Bronchial epithelial cell (primary cell): ENCODE measurements at regions not wholly inside any gene's neighbourhood (a gene's known extent, or its start where the extent isn't known, plus 50 kb on each side); places are given as distances from the start of the nearest gene placed in this dataset.

ENCODE experiments used
- DNase-seq: peaks from one replicate; pipeline ENCODE4 v3.0.0-alpha.2; 2010; ENCODE audit warnings: low read depth
- FAIRE-seq: peaks from 2 replicates; lab custom pipeline; 2011; peaks lifted over from hg19 to GRCh38; lab: Jason Lieb, UNC
- H3K27me3 ChIP-seq: 2 replicates; pipeline ENCODE4 v1.5.1; 2011; ENCODE audit warnings: low read length; ENCODE audit not compliant: control insufficient read depth, insufficient read depth
- H3K36me3 ChIP-seq: 2 replicates; pipeline ENCODE4 v1.5.1; 2011; ENCODE audit warnings: low read length; ENCODE audit not compliant: control insufficient read depth, insufficient read depth
- H3K4me3 ChIP-seq: 2 replicates; pipeline ENCODE4 v1.5.1; 2011; ENCODE audit warnings: mild to moderate bottlenecking, low read depth, low read length, control low read depth
- TF ChIP-seq, protein P1 (sequence below): IDR thresholded peaks from 2 replicates; pipeline ENCODE4 v1.5.1; 2011; ENCODE audit warnings: mild to moderate bottlenecking, moderate library complexity, low read length, control low read depth, inconsistent platforms; ENCODE audit not compliant: insufficient read depth, severe bottlenecking

DNA sequence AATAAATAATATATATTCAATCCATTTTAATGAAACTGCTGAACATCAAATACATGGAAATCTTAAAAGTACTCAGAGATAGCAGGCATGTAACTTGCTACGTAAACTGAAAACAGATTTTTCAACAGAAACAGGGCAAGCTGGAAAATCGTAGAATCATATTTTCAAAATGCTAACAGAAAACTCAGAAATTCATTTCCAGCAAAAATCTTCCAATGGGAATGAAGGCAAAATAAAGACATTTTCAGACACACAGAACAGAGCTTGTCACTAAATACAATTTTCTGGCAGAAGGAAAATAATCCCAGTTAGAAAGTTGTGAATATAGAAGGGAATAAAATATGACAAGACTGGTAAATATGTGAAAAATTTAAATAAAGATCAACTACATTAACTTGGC lies 419.9 kb upstream of the ZFP42 start:
- TF ChIP-seq, protein P1, sequence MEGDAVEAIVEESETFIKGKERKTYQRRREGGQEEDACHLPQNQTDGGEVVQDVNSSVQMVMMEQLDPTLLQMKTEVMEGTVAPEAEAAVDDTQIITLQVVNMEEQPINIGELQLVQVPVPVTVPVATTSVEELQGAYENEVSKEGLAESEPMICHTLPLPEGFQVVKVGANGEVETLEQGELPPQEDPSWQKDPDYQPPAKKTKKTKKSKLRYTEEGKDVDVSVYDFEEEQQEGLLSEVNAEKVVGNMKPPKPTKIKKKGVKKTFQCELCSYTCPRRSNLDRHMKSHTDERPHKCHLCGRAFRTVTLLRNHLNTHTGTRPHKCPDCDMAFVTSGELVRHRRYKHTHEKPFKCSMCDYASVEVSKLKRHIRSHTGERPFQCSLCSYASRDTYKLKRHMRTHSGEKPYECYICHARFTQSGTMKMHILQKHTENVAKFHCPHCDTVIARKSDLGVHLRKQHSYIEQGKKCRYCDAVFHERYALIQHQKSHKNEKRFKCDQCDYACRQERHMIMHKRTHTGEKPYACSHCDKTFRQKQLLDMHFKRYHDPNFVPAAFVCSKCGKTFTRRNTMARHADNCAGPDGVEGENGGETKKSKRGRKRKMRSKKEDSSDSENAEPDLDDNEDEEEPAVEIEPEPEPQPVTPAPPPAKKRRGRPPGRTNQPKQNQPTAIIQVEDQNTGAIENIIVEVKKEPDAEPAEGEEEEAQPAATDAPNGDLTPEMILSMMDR: no peak
- H3K36me3 ChIP-seq: no peaks in the 10 kb centered on the region
- no peaks in the 10 kb centered on the region for H3K27me3 ChIP-seq
- FAIRE-seq (no peak), DNase-seq (no peak)
- H3K4me3 ChIP-seq: no peak overlapping the region

DNA sequence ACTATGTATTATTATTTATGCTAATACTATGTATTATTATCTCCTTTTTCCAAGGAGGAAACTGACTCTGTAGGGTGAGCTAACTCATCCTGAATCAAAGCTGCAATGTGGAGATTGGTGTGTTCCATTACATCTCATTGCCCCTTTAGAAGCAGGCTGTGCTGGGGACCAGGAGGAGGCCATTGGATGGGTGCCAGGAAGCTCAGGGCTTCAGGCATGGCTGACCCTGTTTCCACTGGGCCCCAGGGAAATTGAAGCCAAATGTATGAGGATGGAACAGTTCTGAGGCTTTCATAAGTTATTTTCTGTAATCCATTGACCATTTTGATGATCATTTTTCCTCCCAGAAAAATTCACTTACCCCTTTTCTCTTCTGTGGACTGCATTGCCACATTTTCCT lies 418.8 kb upstream of the ZFP42 start:
- TF ChIP-seq, protein P1: no peak
- DNase-seq (no peak), FAIRE-seq (no peak)
- Histone ChIP-seq H3K4me3 (no peak overlapping the region), H3K36me3 (no peaks in the 10 kb centered on the region), H3K27me3 (no peaks in the 10 kb centered on the region)

DNA sequence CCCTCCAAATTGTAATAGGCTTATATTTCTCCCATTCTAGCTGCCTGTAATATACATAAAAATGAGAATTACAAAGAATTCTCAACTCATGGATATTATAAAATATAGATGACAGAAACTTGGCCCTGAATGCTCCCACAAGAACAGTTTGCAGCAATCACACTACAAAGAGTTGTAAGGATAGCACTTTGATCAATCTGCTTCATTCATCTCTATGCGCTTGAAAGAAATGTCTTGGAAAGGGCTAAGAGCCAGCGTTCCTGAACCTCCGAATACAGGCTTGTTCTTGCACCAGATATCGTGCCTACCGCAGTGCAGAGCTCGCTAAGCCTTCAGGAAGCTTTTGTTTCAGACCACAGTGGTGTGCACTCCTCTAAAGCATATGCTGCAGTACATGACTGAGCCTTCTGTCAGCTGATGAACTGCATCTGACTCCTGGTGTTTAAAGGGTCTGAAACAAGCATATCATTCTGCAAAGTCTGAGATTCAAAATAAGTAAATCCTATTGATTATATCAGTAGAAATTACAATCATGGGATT lies 417.6 kb upstream of the ZFP42 start:
- no peak for FAIRE-seq
- Histone ChIP-seq H3K36me3 (no peaks in the 10 kb centered on the region), H3K27me3 (no peaks in the 10 kb centered on the region), H3K4me3 (no peak overlapping the region)
- TF ChIP-seq, protein P1: no peak
- no peak for DNase-seq

DNA sequence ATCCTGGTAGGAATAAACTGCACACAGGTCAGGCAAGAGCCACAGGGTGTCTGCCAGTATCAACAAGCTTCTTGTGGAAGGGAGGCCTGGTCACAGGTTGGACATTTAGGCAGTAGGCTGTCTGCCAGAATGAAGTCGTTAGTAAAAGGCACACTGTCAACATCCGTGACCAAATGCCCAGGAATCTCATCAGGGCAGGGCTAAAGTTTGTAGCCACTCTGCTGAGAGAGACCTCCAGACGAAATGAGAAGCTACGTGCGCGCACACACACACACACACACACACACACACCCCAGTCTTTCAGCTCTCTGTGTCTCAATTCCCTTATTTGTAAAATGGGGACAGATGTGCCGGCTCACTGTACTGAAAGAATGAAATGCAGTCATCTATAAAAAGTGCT lies 408.7 kb upstream of the ZFP42 start:
- FAIRE-seq: no peak
- Histone ChIP-seq H3K27me3 (no peaks in the 10 kb centered on the region), H3K36me3 (no peaks in the 10 kb centered on the region), H3K4me3 (no peak overlapping the region)
- TF ChIP-seq, protein P1: no peak
- no peak for DNase-seq

DNA sequence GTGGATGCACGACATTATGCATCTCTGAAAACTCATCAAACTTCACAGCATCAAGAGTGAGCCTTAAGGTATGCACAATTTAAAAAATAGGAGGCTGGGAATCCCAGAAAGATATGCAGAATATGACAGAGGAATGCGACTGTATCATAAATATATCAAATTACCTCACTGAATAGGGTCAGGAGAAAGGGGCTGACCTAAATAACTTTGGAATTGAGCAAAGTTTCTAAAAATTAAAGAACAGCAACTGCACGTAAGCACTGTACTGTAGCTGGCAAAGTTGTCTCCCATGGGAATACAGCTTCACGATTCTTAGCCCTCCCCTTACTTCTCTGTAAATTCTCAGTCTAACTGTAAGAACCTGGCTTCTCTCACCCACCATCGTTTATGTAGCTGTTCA lies 397.4 kb upstream of the ZFP42 start:
- DNase-seq (no peak), FAIRE-seq (no peak)
- TF ChIP-seq, protein P1: no peak
- no peak overlapping the region for H3K4me3 ChIP-seq
- no peaks in the 10 kb centered on the region for H3K27me3 ChIP-seq
- no peaks in the 10 kb centered on the region for H3K36me3 ChIP-seq

DNA sequence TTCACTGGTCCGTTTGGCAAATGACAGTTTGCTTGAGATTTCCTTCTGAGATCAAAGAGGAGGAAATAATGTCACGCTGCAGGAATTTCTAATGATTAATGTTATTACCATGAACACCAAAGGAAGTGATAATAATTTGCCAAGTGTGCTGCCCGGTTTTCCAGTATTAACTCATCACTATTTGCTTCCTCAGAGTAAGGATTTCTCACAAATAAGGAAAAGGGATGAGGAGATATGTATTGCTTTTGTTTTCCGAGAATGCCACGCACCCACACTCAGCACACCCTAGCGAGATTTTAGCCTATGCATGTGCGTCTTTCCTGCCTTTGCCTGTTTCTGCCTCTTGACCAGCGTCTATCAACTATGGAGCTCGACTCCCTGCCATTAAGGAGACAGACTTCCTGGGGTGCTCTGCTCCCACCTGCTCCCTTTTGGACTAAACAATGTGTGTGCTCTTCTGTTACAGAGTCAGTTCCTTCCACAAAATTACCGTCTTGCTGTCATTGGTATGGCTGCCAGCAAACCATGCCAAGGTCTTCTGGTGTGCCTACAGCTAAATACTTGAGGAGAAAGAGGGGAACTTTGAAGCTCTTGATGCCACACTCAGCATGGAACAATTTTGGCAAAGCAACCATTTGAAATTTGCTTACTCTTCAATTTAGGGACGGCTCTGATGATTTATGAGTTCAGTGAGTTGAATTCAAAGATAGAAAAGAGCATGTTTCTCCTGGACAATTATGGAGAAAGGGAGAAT lies 393.1 kb upstream of the ZFP42 start:
- Histone ChIP-seq H3K4me3 (no peak overlapping the region), H3K27me3 (no peaks in the 10 kb centered on the region), H3K36me3 (no peaks in the 10 kb centered on the region)
- TF ChIP-seq, protein P1: no peak
- peak; percentile 86 for DNase-seq
- FAIRE-seq: no peak
